Ishikawa (cell line): ENCODE measurements at regions not wholly inside any gene's neighbourhood (a gene's known extent, or its start where the extent isn't known, plus 50 kb on each side); places are given as distances from the start of the nearest gene placed in this dataset.

Experiments used
- CEBPB ChIP-seq: IDR thresholded peaks from 2 replicates; pipeline ENCODE4 v1.6.1; 2012
- CREB1 ChIP-seq: IDR thresholded peaks from 2 replicates; pipeline ENCODE4 v1.6.1; 2012; ENCODE audit warnings: low read depth
- EGR1 ChIP-seq: IDR thresholded peaks from 2 replicates; pipeline ENCODE4 v1.6.1; 2012
- EP300 ChIP-seq: IDR thresholded peaks from 2 replicates; pipeline ENCODE4 v1.6.1; 2012; ENCODE audit warnings: borderline replicate concordance
- FOXM1 ChIP-seq: IDR thresholded peaks from 2 replicates; pipeline ENCODE4 v1.6.1; 2012; ENCODE audit warnings: low read depth, borderline replicate concordance
- NFIC ChIP-seq: IDR thresholded peaks from 2 replicates; pipeline ENCODE4 v1.6.1; 2012
- RAD21 ChIP-seq: IDR thresholded peaks from 2 replicates; pipeline ENCODE4 v1.6.1; 2012; ENCODE audit warnings: low read depth
- TAF1 ChIP-seq: IDR thresholded peaks from 2 replicates; pipeline ENCODE4 v1.6.1; 2012; ENCODE audit warnings: low read depth, mild to moderate bottlenecking
- TCF12 ChIP-seq: IDR thresholded peaks from 2 replicates; pipeline ENCODE4 v1.6.1; 2012; ENCODE audit warnings: low read depth
- TEAD4 ChIP-seq: IDR thresholded peaks from 2 replicates; pipeline ENCODE4 v1.6.1; 2012
- USF1 ChIP-seq: IDR thresholded peaks from 2 replicates; pipeline ENCODE4 v1.6.1; 2012
- YY1 ChIP-seq: IDR thresholded peaks from 2 replicates; pipeline ENCODE4 v1.6.1; 2012; ENCODE audit warnings: low read depth
- ZBTB7A ChIP-seq: IDR thresholded peaks from 2 replicates; pipeline ENCODE4 v1.6.1; 2012; ENCODE audit warnings: low read depth
- TF ChIP-seq, protein P1 (sequence below): IDR thresholded peaks from 2 replicates; pipeline ENCODE4 v1.6.1; 2012; ENCODE audit warnings: low read depth, mild to moderate bottlenecking
- TF ChIP-seq, protein P2 (sequence below): IDR thresholded peaks from 2 replicates; pipeline ENCODE4 v1.6.1; 2012

- TF ChIP-seq CREB1: no peak
- peak; percentile 18; the same call in 1 of the 2 replicates for TF ChIP-seq RAD21
- no peak for TF ChIP-seq TEAD4
Observed at GRCh38 chr15:95025924-95026728, 794.8 kb downstream of the MCTP2 start.

GRCh38 chr15:95027981-95028380 is 796.6 kb downstream of the MCTP2 start:
- TF ChIP-seq CREB1 (no peak), ZBTB7A (no peak), USF1 (no peak), RAD21 (no peak), EP300 (no peak), TCF12 (no peak), YY1 (no peak), EGR1 (no peak), NFIC (no peak), FOXM1 (no peak), TAF1 (no peak), CEBPB (no peak), TEAD4 (no peak)
- TF ChIP-seq, protein P1, sequence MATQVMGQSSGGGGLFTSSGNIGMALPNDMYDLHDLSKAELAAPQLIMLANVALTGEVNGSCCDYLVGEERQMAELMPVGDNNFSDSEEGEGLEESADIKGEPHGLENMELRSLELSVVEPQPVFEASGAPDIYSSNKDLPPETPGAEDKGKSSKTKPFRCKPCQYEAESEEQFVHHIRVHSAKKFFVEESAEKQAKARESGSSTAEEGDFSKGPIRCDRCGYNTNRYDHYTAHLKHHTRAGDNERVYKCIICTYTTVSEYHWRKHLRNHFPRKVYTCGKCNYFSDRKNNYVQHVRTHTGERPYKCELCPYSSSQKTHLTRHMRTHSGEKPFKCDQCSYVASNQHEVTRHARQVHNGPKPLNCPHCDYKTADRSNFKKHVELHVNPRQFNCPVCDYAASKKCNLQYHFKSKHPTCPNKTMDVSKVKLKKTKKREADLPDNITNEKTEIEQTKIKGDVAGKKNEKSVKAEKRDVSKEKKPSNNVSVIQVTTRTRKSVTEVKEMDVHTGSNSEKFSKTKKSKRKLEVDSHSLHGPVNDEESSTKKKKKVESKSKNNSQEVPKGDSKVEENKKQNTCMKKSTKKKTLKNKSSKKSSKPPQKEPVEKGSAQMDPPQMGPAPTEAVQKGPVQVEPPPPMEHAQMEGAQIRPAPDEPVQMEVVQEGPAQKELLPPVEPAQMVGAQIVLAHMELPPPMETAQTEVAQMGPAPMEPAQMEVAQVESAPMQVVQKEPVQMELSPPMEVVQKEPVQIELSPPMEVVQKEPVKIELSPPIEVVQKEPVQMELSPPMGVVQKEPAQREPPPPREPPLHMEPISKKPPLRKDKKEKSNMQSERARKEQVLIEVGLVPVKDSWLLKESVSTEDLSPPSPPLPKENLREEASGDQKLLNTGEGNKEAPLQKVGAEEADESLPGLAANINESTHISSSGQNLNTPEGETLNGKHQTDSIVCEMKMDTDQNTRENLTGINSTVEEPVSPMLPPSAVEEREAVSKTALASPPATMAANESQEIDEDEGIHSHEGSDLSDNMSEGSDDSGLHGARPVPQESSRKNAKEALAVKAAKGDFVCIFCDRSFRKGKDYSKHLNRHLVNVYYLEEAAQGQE: no peak
- TF ChIP-seq, protein P2, sequence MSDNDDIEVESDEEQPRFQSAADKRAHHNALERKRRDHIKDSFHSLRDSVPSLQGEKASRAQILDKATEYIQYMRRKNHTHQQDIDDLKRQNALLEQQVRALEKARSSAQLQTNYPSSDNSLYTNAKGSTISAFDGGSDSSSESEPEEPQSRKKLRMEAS: no peak

DNA sequence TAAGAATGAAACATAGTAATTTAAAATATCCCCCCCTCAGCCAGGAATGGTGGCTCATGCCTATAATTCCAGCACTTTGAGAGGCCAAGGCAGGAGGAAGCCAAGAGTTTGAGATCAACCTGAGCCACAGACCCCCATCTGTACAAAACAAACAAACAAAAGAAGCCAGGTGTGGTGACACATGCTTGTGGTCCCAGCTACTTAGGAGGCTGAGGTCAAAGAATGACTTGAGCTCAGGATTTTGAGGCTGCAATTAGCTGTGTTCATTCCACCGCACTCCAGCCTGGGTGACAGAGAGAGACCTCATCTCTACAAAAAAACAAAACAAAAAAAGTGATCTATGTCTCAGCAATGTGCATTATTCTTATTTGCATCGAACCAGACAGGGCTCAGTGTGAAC is 800.8 kb downstream of the MCTP2 start:
- TF ChIP-seq, protein P2: no peak
- TF ChIP-seq CREB1: no peak
- TF ChIP-seq TEAD4: no peak
- TF ChIP-seq CEBPB: no peak
- no peak for TF ChIP-seq USF1
- TF ChIP-seq FOXM1: no peak
- no peak for TF ChIP-seq NFIC
- no peak for TF ChIP-seq TCF12
- no peak for TF ChIP-seq ZBTB7A
- TF ChIP-seq EP300: no peak
- TF ChIP-seq, protein P1: no peak
- no peak for TF ChIP-seq YY1
- TF ChIP-seq EGR1: no peak
- TF ChIP-seq TAF1: no peak
- TF ChIP-seq RAD21: no peak

DNA sequence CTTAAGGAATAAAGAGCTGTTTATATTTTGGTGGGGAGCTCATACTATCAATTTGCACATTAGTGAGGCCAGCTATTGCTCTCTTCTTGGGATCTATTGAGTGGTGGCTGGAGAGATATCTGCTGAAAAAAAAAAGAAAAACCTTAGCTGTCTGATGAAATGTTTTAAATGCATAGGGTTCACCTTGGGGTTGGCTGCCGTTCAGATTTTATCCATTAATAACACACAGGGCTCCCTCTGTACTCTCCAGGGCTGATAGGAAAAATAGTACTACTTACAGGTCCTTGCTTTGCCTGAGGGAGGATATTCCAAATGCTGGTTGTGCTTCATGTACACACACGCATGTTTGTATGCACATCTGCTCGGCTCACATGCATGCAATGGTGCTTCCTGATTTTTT is 803.7 kb downstream of the MCTP2 start:
- no peak for TF ChIP-seq TEAD4
- TF ChIP-seq ZBTB7A: no peak
- no peak for TF ChIP-seq TCF12
- no peak for TF ChIP-seq YY1
- TF ChIP-seq, protein P1: no peak
- TF ChIP-seq CEBPB: no peak
- TF ChIP-seq TAF1: no peak
- no peak for TF ChIP-seq CREB1
- TF ChIP-seq EGR1: no peak
- no peak for TF ChIP-seq USF1
- TF ChIP-seq RAD21: no peak
